NCI-H2081 (cell line): ENCODE measurements at regions not wholly inside any gene's neighbourhood (a gene's known extent, or its start where the extent isn't known, plus 50 kb on each side); places are given as distances from the start of the nearest gene placed in this dataset.
"Not testable (repeated sequence)": the region's sequence is repeated elsewhere in the genome, so short reads cannot be mapped to it uniquely, and the experiment has no call there.

ENCODE experiments used
- DNase-seq, 2 experiments: peaks; one replicate each; lab custom pipeline; 2025; lab: John Stamatoyannopoulos, UW

DNA sequence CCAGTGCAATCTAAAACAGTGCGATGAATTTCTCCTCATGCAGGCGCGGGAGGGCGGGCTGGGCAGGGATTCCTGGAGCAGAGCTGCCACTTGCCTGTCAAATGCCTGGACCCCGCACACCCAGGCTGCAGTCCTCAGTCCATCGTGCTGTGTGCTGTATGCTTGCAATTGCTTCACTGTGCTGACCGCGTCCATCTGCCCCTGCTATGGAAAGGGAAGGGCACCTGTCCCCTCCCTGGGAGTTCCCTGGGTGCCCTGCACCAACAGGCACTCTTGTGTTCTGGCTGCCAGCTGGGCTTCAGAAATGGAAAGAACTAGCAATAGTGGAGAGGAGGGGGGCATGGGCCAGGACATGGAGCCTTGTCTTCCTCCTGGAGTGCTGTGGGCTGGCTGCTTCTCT lies 185.4 kb upstream of the B3GAT1 start:
- no peak for DNase-seq

GRCh38 chr11:134596404-134596803 lies 184.4 kb upstream of the B3GAT1 start:
- DNase-seq = no peak

- peak; percentile 4 to 8 for DNase-seq
Observed at GRCh38 chr11:134592391-134592990, 180.4 kb upstream of the B3GAT1 start.

DNA sequence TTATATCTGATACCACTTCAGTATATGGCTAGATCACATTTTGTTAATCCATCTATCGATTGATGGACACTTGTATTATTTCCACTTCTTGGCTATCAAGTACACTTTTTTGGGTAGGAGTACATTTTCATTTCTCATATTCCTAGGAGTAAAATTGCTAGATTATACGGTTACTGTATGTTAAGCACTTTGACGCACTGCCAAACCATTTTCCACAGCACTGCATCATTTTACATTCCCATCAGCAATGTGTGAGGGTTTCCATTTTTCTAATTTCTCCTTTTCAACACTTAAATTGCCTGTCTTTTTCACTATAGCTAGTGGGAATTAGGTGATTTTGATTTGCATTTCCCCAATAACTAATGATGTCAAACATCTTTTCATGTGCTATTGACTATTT lies 179.3 kb upstream of the B3GAT1 start:
- DNase-seq = no peak

GRCh38 chr11:134589129-134589528 lies 177.1 kb upstream of the B3GAT1 start:
- no peak for DNase-seq

DNA sequence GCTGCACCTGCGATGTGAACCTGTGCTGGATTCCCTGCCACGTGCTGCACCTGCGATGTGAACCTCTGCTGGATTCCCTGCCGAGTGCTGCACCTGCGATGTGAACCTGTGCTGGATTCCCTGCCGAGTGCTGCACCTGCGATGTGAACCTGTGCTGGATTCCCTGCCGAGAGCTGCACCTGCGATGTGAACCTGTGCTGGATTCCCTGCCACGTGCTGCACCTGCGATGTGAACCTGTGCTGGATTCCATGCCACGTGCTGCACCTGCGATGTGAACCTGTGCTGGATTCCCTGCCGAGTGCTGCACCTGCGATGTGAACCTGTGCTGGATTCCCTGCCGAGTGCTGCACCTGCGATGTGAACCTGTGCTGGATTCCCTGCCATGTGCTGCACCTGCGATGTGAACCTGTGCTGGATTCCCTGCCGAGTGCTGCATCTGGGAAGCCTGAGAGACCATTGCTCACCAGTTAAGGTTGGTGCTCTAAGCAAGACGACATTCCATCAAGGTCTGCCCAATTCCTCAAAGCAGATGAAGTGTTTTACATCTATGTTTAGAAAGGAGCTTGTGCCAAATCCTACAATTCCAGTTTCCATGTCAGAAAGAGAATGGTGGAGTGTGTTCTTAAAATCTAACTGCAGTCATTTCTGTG lies 176.5 kb upstream of the B3GAT1 start:
- DNase-seq = not testable (repeated sequence)

GRCh38 chr11:134587345-134587744 lies 175.3 kb upstream of the B3GAT1 start:
- no peak for DNase-seq

GRCh38 chr11:134586726-134587125 lies 174.7 kb upstream of the B3GAT1 start:
- DNase-seq = no peak

DNA sequence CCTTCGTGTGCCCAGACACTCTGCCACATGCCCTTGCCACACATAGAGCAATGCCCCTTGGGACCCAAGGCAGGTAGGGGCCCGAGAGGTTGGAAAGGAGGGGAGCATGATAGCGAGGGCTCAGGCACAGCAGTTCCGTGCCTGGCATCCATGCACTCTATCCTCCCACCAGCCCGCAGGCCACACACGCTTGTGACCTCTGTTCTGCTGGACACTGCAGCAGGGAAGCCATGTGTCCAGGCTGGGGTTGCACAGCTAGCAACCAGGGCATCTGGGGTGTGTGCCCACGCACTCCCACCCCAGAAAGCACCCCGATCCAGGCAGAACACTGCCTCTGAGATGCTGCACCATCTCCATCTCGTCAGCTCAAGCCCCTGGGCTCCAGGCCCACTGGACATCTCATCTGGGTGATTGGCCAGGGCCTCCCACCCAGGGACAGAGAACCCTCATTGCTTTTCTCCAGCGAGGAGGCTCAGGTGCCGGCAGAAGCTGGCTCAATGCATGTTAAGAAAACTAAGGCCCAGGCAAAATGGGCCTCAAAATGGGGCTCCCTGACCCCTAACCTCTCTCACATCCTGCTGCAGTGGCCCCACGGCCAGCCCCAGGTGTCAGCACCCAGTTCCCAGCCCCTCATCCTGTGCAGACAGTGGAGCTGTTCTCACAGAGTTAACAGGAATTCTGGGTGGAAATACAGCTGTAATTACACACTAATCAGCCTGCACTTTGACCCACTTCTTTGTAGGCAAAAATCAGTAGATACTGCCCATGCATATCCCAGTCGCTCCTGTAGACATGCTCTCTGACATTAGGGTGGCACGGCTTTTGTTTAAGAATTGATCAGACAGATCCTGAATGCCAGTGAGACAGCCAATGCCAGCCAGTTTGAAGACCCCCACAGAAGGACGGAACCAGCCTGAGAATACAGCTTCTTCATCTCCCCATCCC lies 173.9 kb upstream of the B3GAT1 start:
- no peak for DNase-seq

- DNase-seq = no peak
Observed at GRCh38 chr11:134584706-134585445, 172.8 kb upstream of the B3GAT1 start.

- no peak for DNase-seq
Observed at GRCh38 chr11:134584001-134584561, 172.0 kb upstream of the B3GAT1 start.

GRCh38 chr11:134583397-134583990 lies 171.5 kb upstream of the B3GAT1 start:
- DNase-seq = no peak

- no peak for DNase-seq
Observed at GRCh38 chr11:134582770-134583095, 170.7 kb upstream of the B3GAT1 start.

DNA sequence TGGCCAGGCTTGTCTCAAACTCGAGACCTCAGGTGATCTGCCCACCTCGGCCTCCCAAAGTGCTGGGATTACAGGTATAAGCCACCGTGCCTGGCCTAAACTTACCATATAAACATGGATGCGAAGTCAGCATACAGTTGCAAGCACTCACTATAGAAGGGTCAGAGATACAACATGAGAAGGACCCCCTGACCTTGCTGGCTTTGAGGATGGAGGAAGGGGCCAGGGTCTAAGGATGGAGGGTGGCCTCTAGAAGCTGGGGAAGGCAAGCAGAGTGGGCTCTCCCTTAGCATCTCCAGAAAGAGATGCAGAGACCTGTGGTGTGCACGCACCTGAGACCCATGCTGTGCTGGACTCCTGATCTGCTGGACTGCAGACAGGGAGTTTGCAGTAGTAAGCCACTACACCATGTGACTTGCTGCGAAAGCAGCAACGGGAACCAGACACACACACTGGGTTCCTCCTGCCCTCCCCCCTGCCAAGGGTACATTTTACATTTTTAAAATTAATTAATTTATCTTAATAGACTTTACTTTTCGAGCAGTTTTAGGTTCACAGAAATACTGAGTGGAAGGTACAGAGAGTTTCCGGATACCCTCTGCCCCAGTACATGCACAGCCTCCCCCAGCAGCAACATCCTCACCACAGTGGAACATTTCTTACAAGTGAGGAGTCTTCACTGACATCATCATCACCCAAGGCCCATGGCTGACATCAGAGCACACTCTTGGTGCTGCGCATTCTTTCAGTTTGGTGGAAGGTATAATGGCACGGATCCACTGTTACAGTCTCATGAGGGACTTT lies 170.1 kb upstream of the B3GAT1 start:
- no peak for DNase-seq

GRCh38 chr11:134581121-134581626 lies 169.1 kb upstream of the B3GAT1 start:
- DNase-seq = no peak

- DNase-seq = no peak
Observed at GRCh38 chr11:134580610-134580975, 168.6 kb upstream of the B3GAT1 start.

GRCh38 chr11:134579724-134580609 lies 167.9 kb upstream of the B3GAT1 start:
- DNase-seq = peak in 1 of 2 experiments; percentile 14

- peak in 1 of 2 experiments; percentile 13 for DNase-seq
Observed at GRCh38 chr11:134578807-134579723, 167.0 kb upstream of the B3GAT1 start.
